GM21390 (cell line): ENCODE measurements at regions not wholly inside any gene's neighbourhood (a gene's known extent, or its start where the extent isn't known, plus 50 kb on each side); places are given as distances from the start of the nearest gene placed in this dataset.

Experiments used
- ATAC-seq: cut with Tn5 transposase; IDR thresholded peaks from one replicate; pipeline ENCODE4 v1.9.1; 2021; ENCODE audit not compliant: unreplicated experiment

GRCh38 chr2:220310451-220310861 is 683.0 kb downstream of the SLC4A3 start:
- no peak for ATAC-seq

- no peak for ATAC-seq
These were observed 687.8 kb downstream of the SLC4A3 start for GRCh38 chr2:220315098-220315823.

- ATAC-seq, result no peak
These were observed 690.6 kb downstream of the SLC4A3 start for GRCh38 chr2:220318037-220318436.

GRCh38 chr2:220318508-220318907 is 691.1 kb downstream of the SLC4A3 start:
- ATAC-seq, result no peak

- ATAC-seq, result no peak
These were observed 692.9 kb downstream of the SLC4A3 start for GRCh38 chr2:220320326-220320725.

- ATAC-seq, result no peak
These were observed 705.5 kb downstream of the SLC4A3 start for GRCh38 chr2:220332886-220333285.

GRCh38 chr2:220334210-220334609 is 706.8 kb downstream of the SLC4A3 start:
- ATAC-seq, result no peak

- no peak for ATAC-seq
These were observed 707.6 kb downstream of the SLC4A3 start for GRCh38 chr2:220334871-220335590.

GRCh38 chr2:220335591-220335915 is 708.1 kb downstream of the SLC4A3 start:
- ATAC-seq, result no peak

GRCh38 chr2:220336771-220337170 is 709.3 kb downstream of the SLC4A3 start:
- ATAC-seq, result no peak

GRCh38 chr2:220337611-220338440 is 710.4 kb downstream of the SLC4A3 start:
- no peak for ATAC-seq

- ATAC-seq, result no peak
These were observed 713.6 kb downstream of the SLC4A3 start for GRCh38 chr2:220341014-220341413.

GRCh38 chr2:220346919-220347318 is 719.5 kb downstream of the SLC4A3 start:
- no peak for ATAC-seq

- no peak for ATAC-seq
These were observed 720.2 kb downstream of the SLC4A3 start for GRCh38 chr2:220347626-220348025.

- ATAC-seq, result no peak
These were observed 720.8 kb downstream of the SLC4A3 start for GRCh38 chr2:220348206-220348605.

GRCh38 chr2:220353897-220354296 is 726.5 kb downstream of the SLC4A3 start:
- no peak for ATAC-seq

- ATAC-seq, result no peak
These were observed 728.6 kb downstream of the SLC4A3 start for GRCh38 chr2:220356076-220356475.

GRCh38 chr2:220365023-220365422 is 737.6 kb downstream of the SLC4A3 start:
- ATAC-seq, result no peak

- ATAC-seq, result no peak
These were observed 739.3 kb downstream of the SLC4A3 start for GRCh38 chr2:220366765-220367164.

- ATAC-seq, result no peak
These were observed 743.3 kb downstream of the SLC4A3 start for GRCh38 chr2:220370764-220371163.

- no peak for ATAC-seq
These were observed 743.8 kb downstream of the SLC4A3 start for GRCh38 chr2:220371211-220371610.

GRCh38 chr2:220373878-220374277 is 746.4 kb downstream of the SLC4A3 start:
- ATAC-seq, result no peak
